Lower leg skin (tissue), 3 donors: ENCODE measurements at regions not wholly inside any gene's neighbourhood (a gene's known extent, or its start where the extent isn't known, plus 50 kb on each side); places are given as distances from the start of the nearest gene placed in this dataset.

Experiments
- CTCF ChIP-seq, 3 donors: fragments of 450-650 bp; IDR thresholded peaks; one replicate each; pipeline ENCODE4 v1.5.1; 2016; ENCODE audit warnings: antibody characterized with exemption in 3 of 3, mild to moderate bottlenecking in 3 of 3, moderate library complexity in 2 of 3
- POLR2A ChIP-seq, 2 donors: fragments of 450-650 bp; IDR thresholded peaks; one replicate each; pipeline ENCODE4 v1.6.1; 2016 to 2017; ENCODE audit warnings: antibody characterized with exemption in 2 of 2, mild to moderate bottlenecking in 1 of 2, moderate library complexity in 1 of 2

GRCh38 chr2:8259841-8260178, 422.0 kb upstream of the ID2 start:
- no peak for TF ChIP-seq CTCF (IDR thresholded peaks at IDR 0.05)
- TF ChIP-seq POLR2A (IDR thresholded peaks at IDR 0.05), result no peak
